ENCODE measurements at regions not wholly inside any gene's neighbourhood (a gene's known extent, or its start where the extent isn't known, plus 50 kb on each side); places are given as distances from the start of the nearest gene placed in this dataset.

DNA sequence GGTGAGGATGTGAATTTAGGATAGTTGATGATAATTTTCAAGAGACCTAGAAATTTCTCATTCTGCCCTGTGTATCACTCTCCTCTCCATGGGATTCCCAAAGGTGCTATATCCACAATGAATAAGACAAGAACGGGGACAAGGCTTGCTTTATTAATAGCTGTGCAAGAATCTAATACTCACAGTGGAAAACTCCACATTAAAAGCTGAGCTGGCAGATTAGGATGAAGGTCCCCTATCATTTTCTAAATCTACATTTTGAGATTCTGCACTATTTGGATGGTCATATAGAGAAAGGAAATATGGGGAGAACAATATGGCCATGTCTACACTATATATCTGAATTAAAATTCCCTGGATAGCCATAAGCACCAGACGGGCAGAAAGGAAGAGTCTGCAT is 411.0 kb upstream of the TGFBR2 start:
- H3K4me3 Mint-ChIP-seq (ENCODE audit: unreplicated experiment) = no peak overlapping the region
- no peaks in the 10 kb centered on the region for H3K27me3 Mint-ChIP-seq (ENCODE audit: low read depth)
- H3K36me3 Mint-ChIP-seq (ENCODE audit: low read depth) = no peaks in the 10 kb centered on the region

DNA sequence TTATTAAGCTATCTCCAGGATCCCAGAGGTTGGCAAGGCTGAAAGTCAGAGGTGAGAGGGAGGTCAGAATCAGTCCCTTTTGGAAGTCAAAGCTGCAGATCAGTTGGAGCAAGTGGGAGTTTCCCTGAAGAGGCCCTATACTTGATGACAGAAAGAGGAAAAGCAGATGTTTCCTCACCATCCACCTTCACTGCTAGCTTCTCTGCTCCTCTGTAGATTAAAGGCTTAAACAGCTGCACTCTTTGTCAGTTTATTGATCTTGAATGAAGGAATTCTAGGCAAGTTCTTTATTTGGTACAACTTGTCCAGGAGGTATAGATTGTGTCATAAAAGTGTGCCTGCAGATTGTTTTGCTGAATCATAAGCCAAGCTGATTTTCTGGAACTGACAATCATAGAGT is 408.2 kb upstream of the TGFBR2 start:
- Mint-ChIP-seq H3K36me3 (ENCODE audit: low read depth) (no peaks in the 10 kb centered on the region), H3K27me3 (ENCODE audit: low read depth) (no peaks in the 10 kb centered on the region), H3K4me3 (ENCODE audit: unreplicated experiment) (no peak overlapping the region), H3K27ac (ENCODE audit: unreplicated experiment) (no peak overlapping the region), H3K4me1 (ENCODE audit: low read depth) (peaks cover 10% of the 10 kb centered on the region), H3K9me3 (ENCODE audit: low read depth) (peaks cover 5% of the 10 kb centered on the region)
- TF ChIP-seq, protein P1, sequence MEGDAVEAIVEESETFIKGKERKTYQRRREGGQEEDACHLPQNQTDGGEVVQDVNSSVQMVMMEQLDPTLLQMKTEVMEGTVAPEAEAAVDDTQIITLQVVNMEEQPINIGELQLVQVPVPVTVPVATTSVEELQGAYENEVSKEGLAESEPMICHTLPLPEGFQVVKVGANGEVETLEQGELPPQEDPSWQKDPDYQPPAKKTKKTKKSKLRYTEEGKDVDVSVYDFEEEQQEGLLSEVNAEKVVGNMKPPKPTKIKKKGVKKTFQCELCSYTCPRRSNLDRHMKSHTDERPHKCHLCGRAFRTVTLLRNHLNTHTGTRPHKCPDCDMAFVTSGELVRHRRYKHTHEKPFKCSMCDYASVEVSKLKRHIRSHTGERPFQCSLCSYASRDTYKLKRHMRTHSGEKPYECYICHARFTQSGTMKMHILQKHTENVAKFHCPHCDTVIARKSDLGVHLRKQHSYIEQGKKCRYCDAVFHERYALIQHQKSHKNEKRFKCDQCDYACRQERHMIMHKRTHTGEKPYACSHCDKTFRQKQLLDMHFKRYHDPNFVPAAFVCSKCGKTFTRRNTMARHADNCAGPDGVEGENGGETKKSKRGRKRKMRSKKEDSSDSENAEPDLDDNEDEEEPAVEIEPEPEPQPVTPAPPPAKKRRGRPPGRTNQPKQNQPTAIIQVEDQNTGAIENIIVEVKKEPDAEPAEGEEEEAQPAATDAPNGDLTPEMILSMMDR (IDR thresholded peaks at IDR 0.05) = no peak
- DNase-seq (ENCODE audit: low spot score) = no peak

More for the DNA sequence above, 411.0 kb upstream of the TGFBR2 start:
- no peak for DNase-seq (ENCODE audit: low spot score)
- Mint-ChIP-seq H3K27ac (ENCODE audit: unreplicated experiment) (no peak overlapping the region), H3K4me1 (ENCODE audit: low read depth) (peaks cover 10% of the 10 kb centered on the region), H3K9me3 (ENCODE audit: low read depth) (no peaks in the 10 kb centered on the region)
- TF ChIP-seq, protein P1 (IDR thresholded peaks at IDR 0.05) = no peak

DNA sequence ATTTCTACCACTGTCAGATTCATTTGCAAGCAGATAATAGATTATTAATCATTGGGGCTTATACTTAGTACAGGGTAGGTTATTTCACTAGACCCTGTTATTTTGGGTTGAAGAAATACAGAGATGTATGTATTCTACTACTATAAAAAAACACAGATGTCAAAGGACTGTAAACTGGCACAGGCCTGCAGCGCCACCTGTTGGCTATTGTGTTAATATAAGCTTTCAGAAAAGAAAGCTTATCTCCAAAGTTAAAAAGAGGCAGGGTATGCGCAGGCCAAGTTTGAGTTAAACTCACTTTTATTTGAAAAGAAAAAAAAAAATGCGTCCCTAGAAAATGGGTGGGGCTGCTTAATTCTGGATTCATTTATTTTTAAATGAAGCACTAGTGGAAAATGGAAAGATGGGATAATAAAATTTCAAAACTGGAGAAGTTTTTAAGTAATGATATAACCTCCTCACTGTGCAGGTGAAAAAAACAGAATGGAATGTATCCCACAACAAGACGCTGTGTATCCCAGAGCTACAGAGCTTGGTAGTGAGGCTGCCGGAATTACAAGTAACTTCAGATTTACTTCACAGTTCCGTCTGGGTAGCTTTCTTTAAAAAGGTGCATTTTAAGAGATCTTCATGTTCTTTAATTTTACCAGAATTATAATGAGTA is 407.2 kb upstream of the TGFBR2 start:
- Mint-ChIP-seq H3K4me1 (ENCODE audit: low read depth) (peaks cover 10% of the 10 kb centered on the region), H3K27ac (ENCODE audit: unreplicated experiment) (no peak overlapping the region), H3K9me3 (ENCODE audit: low read depth) (peaks cover 5% of the 10 kb centered on the region), H3K27me3 (ENCODE audit: low read depth) (no peaks in the 10 kb centered on the region), H3K4me3 (ENCODE audit: unreplicated experiment) (no peak overlapping the region), H3K36me3 (ENCODE audit: low read depth) (no peaks in the 10 kb centered on the region)
- DNase-seq (ENCODE audit: low spot score) = no peak
- TF ChIP-seq, protein P1 (IDR thresholded peaks at IDR 0.05) = peak; percentile 94

DNA sequence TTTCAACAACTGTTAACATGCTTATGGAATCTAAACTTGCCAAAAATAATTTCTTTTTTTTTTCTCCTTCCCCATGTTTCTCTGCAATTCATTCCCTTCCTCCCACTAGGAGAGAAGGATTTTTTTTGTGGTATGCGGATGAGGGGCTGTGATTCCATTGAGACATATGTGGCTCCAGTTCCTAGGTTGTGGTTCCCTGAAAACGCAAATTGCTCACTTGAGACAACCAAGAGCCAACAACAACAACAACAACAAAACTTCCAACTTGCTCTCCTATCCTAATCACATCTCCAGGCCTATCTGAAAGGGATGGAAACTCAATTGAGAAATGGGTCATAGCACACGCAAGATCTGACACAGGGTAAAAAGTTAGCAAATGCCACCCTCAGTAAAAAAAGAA is 406.5 kb upstream of the TGFBR2 start:
- H3K27me3 Mint-ChIP-seq (ENCODE audit: low read depth) = no peaks in the 10 kb centered on the region
- peaks cover 10% of the 10 kb centered on the region for H3K4me1 Mint-ChIP-seq (ENCODE audit: low read depth)
- TF ChIP-seq, protein P1 (IDR thresholded peaks at IDR 0.05) = no peak
- H3K27ac Mint-ChIP-seq (ENCODE audit: unreplicated experiment) = no peak overlapping the region
- peaks cover 5% of the 10 kb centered on the region for H3K9me3 Mint-ChIP-seq (ENCODE audit: low read depth)
- no peaks in the 10 kb centered on the region for H3K36me3 Mint-ChIP-seq (ENCODE audit: low read depth)
- no peak overlapping the region for H3K4me3 Mint-ChIP-seq (ENCODE audit: unreplicated experiment)
- no peak for DNase-seq (ENCODE audit: low spot score)

DNA sequence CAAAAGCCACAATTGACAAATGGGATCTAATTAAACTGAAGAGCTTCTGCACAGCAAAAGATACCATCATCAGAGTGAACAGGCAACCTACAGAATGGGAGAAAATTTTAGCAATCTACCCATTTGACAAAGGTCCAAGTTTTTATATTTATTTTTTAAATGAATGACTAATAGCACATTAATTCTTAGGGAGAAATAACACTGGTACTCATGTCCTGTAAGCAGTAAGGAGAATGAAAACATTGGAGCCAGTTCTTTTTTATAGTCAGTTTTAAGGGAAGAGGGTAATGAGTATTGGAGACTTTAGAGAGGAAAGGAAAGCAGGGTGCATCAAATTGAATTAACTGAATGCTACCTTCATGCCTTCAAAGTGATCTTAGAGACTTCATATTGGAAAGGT is 404.7 kb upstream of the TGFBR2 start:
- no peak overlapping the region for H3K27ac Mint-ChIP-seq (ENCODE audit: unreplicated experiment)
- TF ChIP-seq, protein P1 (IDR thresholded peaks at IDR 0.05) = no peak

More for the DNA sequence above, 404.7 kb upstream of the TGFBR2 start:
- Mint-ChIP-seq H3K4me1 (ENCODE audit: low read depth) (peaks cover 10% of the 10 kb centered on the region), H3K4me3 (ENCODE audit: unreplicated experiment) (no peak overlapping the region), H3K36me3 (ENCODE audit: low read depth) (peaks cover 4% of the 10 kb centered on the region), H3K27me3 (ENCODE audit: low read depth) (no peaks in the 10 kb centered on the region), H3K9me3 (ENCODE audit: low read depth) (peaks cover 5% of the 10 kb centered on the region)
- no peak for DNase-seq (ENCODE audit: low spot score)
